ENCODE measurements at regions not wholly inside any gene's neighbourhood (a gene's known extent, or its start where the extent isn't known, plus 50 kb on each side); places are given as distances from the start of the nearest gene placed in this dataset.

GRCh38 chr6:44631968-44632367 is 244.5 kb downstream of the CDC5L start:
- TF ChIP-seq CREB1 (IDR thresholded peaks at IDR 0.05; ENCODE audit: low read depth) (no peak), YY1 (IDR thresholded peaks at IDR 0.05; ENCODE audit: low read depth) (no peak), TCF12 (IDR thresholded peaks at IDR 0.05; ENCODE audit: low read depth) (no peak), TEAD4 (IDR thresholded peaks at IDR 0.05) (no peak), REST (IDR thresholded peaks at IDR 0.05; ENCODE audit: low read depth) (no peak), EP300 (IDR thresholded peaks at IDR 0.05; ENCODE audit: borderline replicate concordance) (no peak)
